WTC11 (cell line): ENCODE measurements at regions not wholly inside any gene's neighbourhood (a gene's known extent, or its start where the extent isn't known, plus 50 kb on each side); places are given as distances from the start of the nearest gene placed in this dataset.

ENCODE experiments used
- ATAC-seq: fragments of 200-7000 bp; cut with Tn5 transposase; 2 replicates; pipeline ENCODE4 v1.10.0; 2021; ENCODE audit warnings: mild to moderate bottlenecking, moderate library complexity
- CTCF ChIA-PET: fragments of 300-600 bp; sonication (Branson Sonifier 250); formaldehyde crosslinking; loops from one replicate; lab custom pipeline; 2021; ENCODE audit warnings: antibody characterized with exemption; lab: Charles Lee
- POLR2A ChIA-PET: fragments of 350-600 bp; sonication (Branson Sonifier 250); formaldehyde crosslinking; loops from one replicate; lab custom pipeline; 2021; ENCODE audit warnings: antibody characterized with exemption; lab: Charles Lee
- DNase-seq: peaks from one replicate; pipeline ENCODE4 v3.0.0; 2021; ENCODE audit warnings: low spot score
- H3K27ac Mint-ChIP-seq: 2 replicates; pipeline ENCODE4 v1.8.0; 2021; ENCODE audit warnings: mixed read lengths
- H3K27me3 Mint-ChIP-seq: 2 replicates; pipeline ENCODE4 v1.8.0; 2021; ENCODE audit warnings: low read depth, mild to moderate bottlenecking, moderate library complexity, mixed read lengths
- H3K36me3 Mint-ChIP-seq: 2 replicates; pipeline ENCODE4 v1.8.0; 2021; ENCODE audit warnings: mixed read lengths
- H3K4me1 Mint-ChIP-seq: 2 replicates; pipeline ENCODE4 v1.8.0; 2022; ENCODE audit warnings: mixed read lengths
- H3K4me3 Mint-ChIP-seq: 2 replicates; pipeline ENCODE4 v1.8.0; 2021; ENCODE audit warnings: mild to moderate bottlenecking, moderate library complexity, mixed read lengths
- H3K9me3 Mint-ChIP-seq: 2 replicates; pipeline ENCODE4 v1.8.0; 2021; ENCODE audit warnings: mixed read lengths
- ARID4B ChIP-seq: sonication (generic); formaldehyde crosslinking; IDR thresholded peaks from 2 replicates; pipeline ENCODE4 v1.8.0; 2023; ENCODE audit warnings: missing genetic modification reagents, mild to moderate bottlenecking, borderline replicate concordance
- CDX4 ChIP-seq: fragments of 250-450 bp; sonication (Bioruptor Pico); IDR thresholded peaks from 2 replicates; pipeline ENCODE4 v1.9.0; 2021; ENCODE audit warnings: moderate library complexity, mild to moderate bottlenecking, inconsistent platforms, borderline replicate concordance
- GABPB1 ChIP-seq: sonication (generic); formaldehyde crosslinking; IDR thresholded peaks from 2 replicates; pipeline ENCODE4 v1.8.1; 2023; ENCODE audit warnings: mild to moderate bottlenecking, missing genetic modification reagents
- HMGA2 ChIP-seq: fragments of 250-450 bp; sonication (Bioruptor Pico); IDR thresholded peaks from 2 replicates; pipeline ENCODE4 v1.4.0; 2021; ENCODE audit warnings: mild to moderate bottlenecking, moderate library complexity
- JUN ChIP-seq: sonication (generic); formaldehyde crosslinking; IDR thresholded peaks from 2 replicates; pipeline ENCODE4 v1.8.0; 2023; ENCODE audit warnings: mild to moderate bottlenecking, missing genetic modification reagents
- NFATC4 ChIP-seq: fragments of 250-450 bp; sonication (Bioruptor Pico); IDR thresholded peaks from 2 replicates; pipeline ENCODE4 v1.9.0; 2021; ENCODE audit warnings: mild to moderate bottlenecking
- PREB ChIP-seq: sonication (generic); formaldehyde crosslinking; IDR thresholded peaks from 2 replicates; pipeline ENCODE4 v1.8.1; 2022; ENCODE audit warnings: mild to moderate bottlenecking, missing genetic modification reagents, moderate library complexity, borderline replicate concordance
- ZNF263 ChIP-seq: sonication (generic); formaldehyde crosslinking; IDR thresholded peaks from 2 replicates; pipeline ENCODE4 v1.8.1; 2022; ENCODE audit warnings: low read depth, mild to moderate bottlenecking, moderate library complexity, missing genetic modification reagents
- ZNF281 ChIP-seq: sonication (generic); formaldehyde crosslinking; IDR thresholded peaks from 2 replicates; pipeline ENCODE4 v1.8.0; 2023; ENCODE audit warnings: mild to moderate bottlenecking, missing genetic modification reagents
- ZNF671 ChIP-seq: fragments of 250-450 bp; sonication (Bioruptor Pico); IDR thresholded peaks from 2 replicates; pipeline ENCODE4 v1.8.0; 2021; ENCODE audit warnings: mild to moderate bottlenecking
- ZSCAN18 ChIP-seq: fragments of 250-450 bp; sonication (Bioruptor Pico); IDR thresholded peaks from 2 replicates; pipeline ENCODE4 v2.1.2; 2022; ENCODE audit warnings: mild to moderate bottlenecking, moderate library complexity

GRCh38 chr5:152956943-152957613 is 533.4 kb upstream of the GRIA1 start:
- Mint-ChIP-seq H3K4me3 (no peak overlapping the region), H3K9me3 (no peaks in the 10 kb centered on the region), H3K27me3 (no peaks in the 10 kb centered on the region), H3K36me3 (no peaks in the 10 kb centered on the region), H3K27ac (no peak overlapping the region), H3K4me1 (peaks cover 3% of the 10 kb centered on the region; the same call in 1 of the 2 replicates)
- CTCF ChIA-PET, result no interaction called here
- ATAC-seq (no peak), DNase-seq (no peak)
- no peak for TF ChIP-seq NFATC4
- no peak for TF ChIP-seq PREB
- TF ChIP-seq HMGA2, result peak; percentile 99
- POLR2A ChIA-PET, result no interaction called here

- Mint-ChIP-seq H3K36me3 (peaks cover 18% of the 10 kb centered on the region), H3K9me3 (peaks cover 24% of the 10 kb centered on the region), H3K27me3 (no peaks in the 10 kb centered on the region), H3K27ac (no peak overlapping the region), H3K4me3 (no peak overlapping the region), H3K4me1 (no peaks in the 10 kb centered on the region)
- CTCF ChIA-PET, result no interaction called here
- DNase-seq (no peak), ATAC-seq (no peak)
- TF ChIP-seq ZNF263 (CRISPR knock-in tag) (no peak), CDX4 (CRISPR knock-in tag) (no peak), ARID4B (CRISPR knock-in tag) (no peak), GABPB1 (CRISPR knock-in tag) (no peak), PREB (no peak), ZNF281 (CRISPR knock-in tag) (no peak), ZSCAN18 (CRISPR knock-in tag) (no peak), ZNF671 (CRISPR knock-in tag) (no peak), JUN (CRISPR knock-in tag) (no peak)
- POLR2A ChIA-PET, result no interaction called here
Observed at GRCh38 chr5:152978141-152978835, 512.2 kb upstream of the GRIA1 start.
